ENCODE measurements at regions not wholly inside any gene's neighbourhood (a gene's known extent, or its start where the extent isn't known, plus 50 kb on each side); places are given as distances from the start of the nearest gene placed in this dataset.
"Not testable (repeated sequence)": the region's sequence is repeated elsewhere in the genome, so short reads cannot be mapped to it uniquely, and the experiment has no call there.

DNA sequence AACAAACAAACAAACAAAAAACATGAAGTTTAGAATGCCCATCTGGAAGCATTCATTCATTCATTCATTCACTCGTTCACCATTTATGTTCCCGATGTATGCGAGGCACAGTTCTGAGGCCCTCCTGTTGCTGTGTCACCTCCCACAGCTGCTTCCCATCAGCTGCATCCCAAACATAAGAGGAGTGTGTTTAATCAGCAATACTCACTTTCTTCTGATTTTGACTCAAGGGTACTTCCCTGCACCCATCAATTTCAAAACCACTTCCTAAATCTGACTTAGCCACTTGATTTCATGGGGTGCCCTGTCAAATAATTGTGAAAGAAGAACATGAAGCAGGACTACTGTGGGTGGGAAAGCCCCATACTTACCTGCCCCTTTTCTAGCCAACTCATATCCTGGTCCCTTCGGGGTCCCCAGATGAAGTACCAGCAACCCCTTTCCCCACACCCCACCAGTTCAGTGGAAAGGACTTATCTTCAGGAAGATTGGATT lies 128.0 kb upstream of the IL12B start:
- DNase-seq: no peak

DNA sequence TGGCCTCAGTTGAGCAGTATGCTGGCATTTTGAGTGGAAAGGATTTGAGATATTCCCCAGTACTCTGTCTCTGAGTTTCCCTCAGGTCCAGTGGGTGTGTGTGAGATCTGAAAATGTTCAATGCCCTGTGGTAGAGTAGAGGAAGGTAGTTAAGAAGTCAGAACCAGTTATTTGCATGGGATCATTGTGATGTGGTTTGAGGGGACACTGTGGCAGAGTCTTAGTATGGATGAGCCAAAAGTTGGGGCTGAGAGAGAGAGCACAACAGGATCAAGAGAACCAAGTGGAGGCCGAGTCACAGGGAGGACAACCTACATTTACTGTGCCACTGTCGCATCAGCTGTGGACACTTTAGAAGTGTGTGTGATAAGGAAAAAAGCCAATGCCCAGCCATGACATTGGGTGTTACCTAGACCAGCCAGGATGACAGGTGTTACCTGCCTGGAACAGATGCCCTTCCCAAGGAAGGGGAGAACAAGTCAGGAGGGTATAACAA lies 128.9 kb upstream of the IL12B start:
- DNase-seq: no peak

DNA sequence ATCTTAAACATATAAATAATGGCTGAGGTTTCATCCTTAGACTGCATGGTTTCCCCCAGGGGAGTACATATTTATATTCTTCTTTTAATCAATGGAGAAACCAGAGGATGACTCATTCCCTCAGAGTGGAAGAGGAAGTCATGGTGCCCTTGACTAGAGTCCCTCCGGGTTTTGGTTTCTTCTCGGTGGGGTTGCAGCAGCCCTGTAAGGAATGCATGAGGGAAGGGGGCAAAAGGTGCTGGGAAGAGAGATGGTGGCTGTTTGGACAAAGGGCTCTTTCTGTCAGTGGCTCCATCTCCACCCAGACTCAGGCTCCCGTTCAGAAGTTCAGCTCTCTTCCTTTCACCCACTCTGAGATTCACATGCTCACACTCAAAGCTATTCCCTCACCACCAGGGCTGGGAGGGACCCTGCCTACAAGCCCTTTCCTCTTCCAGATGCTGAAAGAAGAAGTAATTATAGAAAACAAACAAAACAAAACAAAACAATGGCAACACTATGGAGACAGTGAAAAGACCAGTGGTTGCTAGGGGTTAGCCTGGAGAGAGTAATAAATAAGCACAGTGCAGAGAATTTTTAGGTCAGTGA lies 129.8 kb upstream of the IL12B start:
- DNase-seq: no peak

DNA sequence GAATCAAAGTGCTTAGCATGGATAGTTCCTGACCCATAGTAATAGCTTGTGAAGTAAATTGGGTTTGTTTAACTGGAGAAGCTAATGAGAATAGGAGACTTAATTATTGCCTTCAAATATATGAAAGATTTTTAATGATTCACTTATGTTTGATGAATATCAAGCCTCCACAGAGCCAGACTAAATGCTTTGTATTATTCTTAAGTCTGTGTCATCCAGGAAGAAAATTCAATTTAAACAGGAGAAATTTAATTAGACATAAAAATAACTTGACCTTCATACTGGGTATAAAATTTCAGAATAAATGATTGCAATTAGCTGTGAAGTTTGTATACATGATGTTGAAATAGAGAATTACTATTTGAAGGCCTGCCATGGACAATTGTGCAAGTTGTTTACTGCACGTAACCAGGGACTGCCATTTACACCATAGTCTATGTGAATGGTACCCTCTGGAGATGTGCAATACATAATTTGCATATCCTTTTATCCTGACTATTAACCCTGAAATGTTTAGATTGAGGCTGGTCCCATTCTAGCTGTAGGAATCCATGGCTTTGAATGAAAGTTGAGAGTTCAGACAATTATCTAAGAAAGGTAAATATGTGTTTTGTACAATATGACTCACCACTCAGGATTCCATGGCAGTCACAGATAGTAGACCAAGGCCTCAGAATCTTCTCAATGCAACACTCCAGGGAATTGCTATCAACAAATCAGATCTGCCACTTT lies 133.5 kb upstream of the IL12B start:
- DNase-seq: no peak

GRCh38 chr5:159465604-159466003 lies 135.3 kb upstream of the IL12B start:
- no peak for DNase-seq

DNA sequence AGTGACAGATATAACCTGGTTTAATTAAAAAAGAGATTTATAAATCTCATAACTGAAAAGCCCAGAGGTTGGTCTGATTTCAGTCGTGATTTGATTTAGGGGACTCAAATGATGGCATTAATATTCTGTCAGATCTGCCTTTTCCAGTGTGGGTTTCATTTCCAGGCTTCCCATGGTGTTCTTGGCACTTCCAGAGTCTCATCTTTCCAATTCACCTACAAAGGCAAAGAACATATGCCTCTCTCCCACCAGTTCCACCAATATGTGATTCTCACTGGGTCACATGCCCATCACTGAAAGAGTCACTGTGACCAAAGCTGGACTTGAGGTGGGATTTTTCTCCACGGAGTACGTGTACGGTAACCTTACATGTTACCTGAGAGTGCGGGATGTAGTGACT lies 137.4 kb upstream of the IL12B start:
- DNase-seq: no peak

DNA sequence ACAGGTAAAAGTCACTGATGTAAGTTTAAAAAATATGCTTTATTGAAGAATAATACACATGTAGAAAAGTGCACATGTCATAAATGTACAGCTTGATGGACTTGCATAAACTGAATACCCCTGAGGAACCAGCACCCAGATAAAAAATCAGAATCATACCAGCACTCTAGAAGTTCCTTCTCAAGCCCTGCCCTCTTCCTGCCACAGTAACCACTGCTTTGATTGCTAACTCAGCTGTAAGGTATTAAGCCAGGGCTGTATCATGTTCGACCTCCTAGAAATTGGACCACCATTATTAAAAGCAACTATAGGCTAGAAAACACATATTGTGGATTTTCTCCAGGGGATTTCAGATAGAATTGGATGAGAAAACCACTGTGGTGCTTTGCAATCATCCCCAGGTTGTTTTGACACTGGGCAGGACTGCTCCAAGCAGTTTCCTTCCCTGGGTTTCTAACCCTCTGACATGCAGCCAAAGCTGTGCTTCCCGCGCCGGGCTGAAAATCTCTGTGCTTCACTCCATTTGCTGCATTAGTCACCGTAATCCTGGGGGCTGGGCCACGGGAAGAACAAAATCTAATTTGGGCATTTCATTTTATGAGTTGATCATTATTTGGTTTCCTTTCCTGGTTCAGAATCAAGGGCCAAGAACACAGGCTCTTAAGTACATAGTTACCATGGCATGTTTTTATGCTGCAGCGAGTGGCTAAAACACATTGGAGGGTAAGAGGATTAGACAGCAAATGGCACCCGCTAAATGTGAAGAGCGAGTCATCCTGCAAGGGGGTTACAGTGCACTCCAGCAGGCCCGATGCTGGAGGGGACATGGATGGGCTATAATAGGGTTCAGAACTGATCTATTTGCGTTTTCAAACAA lies 139.4 kb upstream of the IL12B start:
- no peak for DNase-seq

GRCh38 chr5:159471904-159472303 lies 141.6 kb upstream of the IL12B start:
- DNase-seq: no peak

GRCh38 chr5:159475026-159475425 lies 144.7 kb upstream of the IL12B start:
- DNase-seq: no peak

DNA sequence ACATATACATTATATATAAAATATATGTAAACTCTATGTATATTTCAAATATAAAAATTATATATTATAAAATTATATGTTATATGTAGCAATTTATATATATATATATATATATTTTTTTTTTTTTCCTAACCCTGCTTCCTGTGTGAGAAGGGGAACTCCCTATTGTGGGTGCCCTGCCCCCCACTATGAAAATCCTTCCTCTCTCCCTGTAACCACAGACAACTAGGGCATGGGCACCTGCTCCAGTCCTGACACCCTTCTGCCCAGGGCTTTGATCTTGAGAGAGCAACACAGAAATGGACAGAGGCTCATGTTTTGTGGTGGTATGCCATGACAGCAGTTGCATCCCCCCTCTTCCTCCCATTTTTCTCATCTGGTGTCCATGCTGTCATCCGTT lies 148.7 kb upstream of the IL12B start:
- no peak for DNase-seq

DNA sequence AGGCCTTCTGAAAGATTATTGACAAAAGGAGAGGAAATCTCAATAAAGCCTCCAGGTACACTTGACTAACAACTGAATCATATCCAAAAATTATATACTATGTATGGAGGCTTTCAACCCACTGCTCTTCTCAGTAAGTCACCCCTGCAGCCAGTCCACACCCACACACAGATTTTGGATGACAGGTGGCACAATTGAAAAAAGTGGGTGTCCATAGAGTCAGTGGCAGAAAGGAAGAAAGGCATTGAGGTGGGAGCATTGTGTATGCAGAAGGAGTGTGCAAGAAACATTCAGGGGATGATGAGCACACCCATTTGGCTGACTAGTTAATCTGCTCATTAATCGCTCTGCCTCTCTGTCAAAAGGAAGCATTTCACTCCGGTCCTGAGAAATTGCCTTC lies 150.6 kb upstream of the IL12B start:
- no peak for DNase-seq

- DNase-seq: no peak
Measured at GRCh38 chr5:159481751-159482150, 151.5 kb upstream of the IL12B start.

DNA sequence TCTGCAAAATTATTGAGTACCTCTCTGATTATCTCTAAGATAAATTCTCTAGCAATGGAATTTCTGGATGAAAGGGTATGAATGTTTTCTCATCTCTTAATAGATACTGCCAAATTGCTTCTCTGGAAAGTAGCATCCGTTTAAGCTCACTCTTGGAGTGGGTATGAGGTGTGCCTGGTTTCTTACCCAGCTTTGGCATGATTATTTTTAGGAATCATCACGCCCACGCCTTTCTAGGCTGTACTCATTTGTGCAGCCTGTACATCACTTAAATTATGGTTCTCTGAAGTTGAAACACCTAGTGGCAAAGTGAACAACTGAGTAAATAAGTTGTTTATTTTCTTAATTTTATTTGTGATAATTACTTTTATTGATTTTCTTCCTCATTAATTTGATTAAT lies 156.5 kb upstream of the IL12B start:
- no peak for DNase-seq

- no peak for DNase-seq
Measured at GRCh38 chr5:159488516-159488915, 158.2 kb upstream of the IL12B start.

GRCh38 chr5:159489779-159490178 lies 159.5 kb upstream of the IL12B start:
- DNase-seq: no peak

- no peak for DNase-seq
Measured at GRCh38 chr5:159490507-159490906, 160.2 kb upstream of the IL12B start.

GRCh38 chr5:159493696-159494095 lies 163.4 kb upstream of the IL12B start:
- DNase-seq: no peak

DNA sequence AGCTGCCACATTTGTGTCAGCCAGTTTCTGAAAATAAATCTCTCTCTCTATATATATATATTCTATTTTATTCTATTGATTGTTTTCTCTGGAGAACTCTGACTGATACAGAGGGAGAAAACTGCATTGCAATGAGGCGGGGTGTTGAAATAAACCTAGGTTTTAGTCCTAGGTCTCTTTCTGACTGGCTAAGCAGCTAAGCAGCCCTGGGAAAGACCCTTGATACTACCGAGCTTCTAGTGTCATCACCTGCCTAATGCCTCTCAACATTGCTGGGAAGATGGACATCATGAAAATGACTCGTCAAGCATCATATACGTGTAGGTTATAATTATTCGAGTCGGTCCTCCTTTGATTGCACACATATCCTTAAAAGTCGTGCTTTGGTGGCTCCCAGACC lies 166.5 kb upstream of the IL12B start:
- DNase-seq: no peak

- DNase-seq: no peak
Measured at GRCh38 chr5:159497221-159497620, 166.9 kb upstream of the IL12B start.

- DNase-seq: no peak
Measured at GRCh38 chr5:159498630-159499029, 168.3 kb upstream of the IL12B start.

DNA sequence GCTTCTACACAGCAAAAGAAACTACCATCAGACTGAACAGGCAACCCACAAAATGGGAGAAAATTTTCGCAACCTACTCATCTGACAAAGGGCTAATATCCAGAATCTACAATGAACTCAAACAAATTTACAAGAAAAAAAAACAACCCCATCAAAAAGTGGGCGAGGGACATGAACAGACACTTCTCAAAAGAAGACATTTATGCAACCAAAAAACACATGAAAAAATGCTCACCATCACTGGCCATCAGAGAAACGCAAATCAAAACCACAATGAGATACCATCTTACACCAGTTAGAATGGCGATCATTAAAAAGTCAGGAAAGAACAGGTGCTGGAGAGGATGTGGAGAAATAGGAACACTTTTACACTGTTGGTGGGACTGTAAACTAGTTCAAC lies 171.8 kb upstream of the IL12B start:
- not testable (repeated sequence) for DNase-seq

DNA sequence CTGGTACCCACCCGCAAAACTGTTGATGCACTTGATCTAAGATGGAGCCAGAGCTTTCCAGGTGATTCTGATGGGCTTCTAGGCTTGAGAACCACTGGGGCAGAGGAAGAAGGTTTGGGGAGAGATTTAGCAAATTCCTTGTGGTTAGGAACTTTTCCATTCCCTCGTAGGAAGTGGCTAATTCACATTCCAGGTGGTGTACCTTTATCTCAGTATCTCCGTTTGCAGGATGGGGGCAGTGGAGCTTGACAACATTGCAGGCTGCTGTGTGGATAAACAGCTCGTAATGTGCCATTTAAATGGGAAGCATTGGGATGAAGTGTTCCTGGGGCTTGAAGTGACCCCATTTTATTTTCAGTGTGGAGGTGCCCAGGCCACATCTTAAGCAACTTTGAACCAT lies 172.9 kb upstream of the IL12B start:
- no peak for DNase-seq

DNA sequence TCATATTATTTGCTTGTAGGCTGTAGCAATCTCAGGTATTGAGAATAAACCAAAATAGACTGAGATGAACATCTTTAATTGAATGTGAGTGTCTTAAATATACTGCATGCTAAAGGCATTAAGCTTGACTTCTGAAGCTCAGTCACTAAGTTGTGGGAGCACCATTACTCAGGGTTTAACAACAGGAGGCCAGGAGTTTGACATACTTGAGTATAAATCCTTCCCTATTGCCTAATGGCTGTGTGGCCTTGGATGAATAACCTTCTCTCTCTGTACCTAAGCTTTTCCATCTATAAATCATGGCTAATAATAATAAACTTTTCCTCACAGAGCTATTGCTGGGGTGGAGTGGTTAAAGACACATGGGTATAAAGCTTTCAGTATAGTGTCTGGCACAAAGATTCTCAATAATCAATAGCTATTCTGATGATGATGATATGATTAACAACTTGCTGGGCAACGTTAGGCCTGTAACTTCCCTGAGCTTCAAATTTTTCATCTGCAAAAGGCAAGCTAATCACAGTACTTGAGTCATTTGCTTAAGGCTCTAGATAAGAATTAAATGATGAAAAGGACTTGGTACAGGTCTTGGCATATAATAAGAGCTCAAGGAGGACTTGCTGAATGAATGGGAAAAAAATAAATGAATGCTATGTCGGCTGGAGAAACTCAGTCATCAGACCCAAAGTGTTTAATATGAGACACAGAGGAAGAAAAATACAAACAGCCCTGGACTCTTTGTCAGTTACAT lies 174.0 kb upstream of the IL12B start:
- DNase-seq: no peak

Measured in stimulated activated CD4-positive, alpha-beta T cell treated with anti-CD3 and anti-CD28 coated beads, Interleukin-4, amount 100 ng/mL, for 1 hour (primary cell).